ENCODE measurements at regions not wholly inside any gene's neighbourhood (a gene's known extent, or its start where the extent isn't known, plus 50 kb on each side); places are given as distances from the start of the nearest gene placed in this dataset.
"Not testable (repeated sequence)": the region's sequence is repeated elsewhere in the genome, so short reads cannot be mapped to it uniquely, and the experiment has no call there.

DNA sequence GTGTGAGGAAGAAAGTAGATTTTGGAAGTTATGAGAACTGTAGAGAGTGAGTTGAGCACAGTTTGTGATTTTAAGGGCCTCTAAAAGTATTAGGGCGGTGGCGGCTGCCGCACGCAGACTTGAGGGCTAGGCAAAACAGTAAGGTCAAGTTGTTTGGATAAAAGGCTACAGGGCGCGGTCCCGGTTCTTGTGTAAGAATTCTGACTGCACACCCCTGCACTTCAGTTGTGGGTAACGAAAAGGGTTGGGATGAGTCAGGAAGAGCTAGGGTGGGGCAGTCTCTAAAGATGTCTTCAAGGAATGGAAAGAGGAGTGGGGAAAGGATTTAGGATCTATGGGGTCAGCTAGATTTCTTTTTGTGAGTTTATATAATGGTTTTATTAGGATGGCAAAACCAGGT is 218.1 kb upstream of the ACO1 start:
- TF ChIP-seq, protein P1, sequence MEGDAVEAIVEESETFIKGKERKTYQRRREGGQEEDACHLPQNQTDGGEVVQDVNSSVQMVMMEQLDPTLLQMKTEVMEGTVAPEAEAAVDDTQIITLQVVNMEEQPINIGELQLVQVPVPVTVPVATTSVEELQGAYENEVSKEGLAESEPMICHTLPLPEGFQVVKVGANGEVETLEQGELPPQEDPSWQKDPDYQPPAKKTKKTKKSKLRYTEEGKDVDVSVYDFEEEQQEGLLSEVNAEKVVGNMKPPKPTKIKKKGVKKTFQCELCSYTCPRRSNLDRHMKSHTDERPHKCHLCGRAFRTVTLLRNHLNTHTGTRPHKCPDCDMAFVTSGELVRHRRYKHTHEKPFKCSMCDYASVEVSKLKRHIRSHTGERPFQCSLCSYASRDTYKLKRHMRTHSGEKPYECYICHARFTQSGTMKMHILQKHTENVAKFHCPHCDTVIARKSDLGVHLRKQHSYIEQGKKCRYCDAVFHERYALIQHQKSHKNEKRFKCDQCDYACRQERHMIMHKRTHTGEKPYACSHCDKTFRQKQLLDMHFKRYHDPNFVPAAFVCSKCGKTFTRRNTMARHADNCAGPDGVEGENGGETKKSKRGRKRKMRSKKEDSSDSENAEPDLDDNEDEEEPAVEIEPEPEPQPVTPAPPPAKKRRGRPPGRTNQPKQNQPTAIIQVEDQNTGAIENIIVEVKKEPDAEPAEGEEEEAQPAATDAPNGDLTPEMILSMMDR (IDR thresholded peaks at IDR 0.05; ENCODE audit: low read depth, low read length) = not testable (repeated sequence)
- not testable (repeated sequence) for TF ChIP-seq EZH2phosphoT487 (IDR thresholded peaks at IDR 0.05; ENCODE audit: low read depth)
